HG03039 (cell line): ENCODE measurements at regions not wholly inside any gene's neighbourhood (a gene's known extent, or its start where the extent isn't known, plus 50 kb on each side); places are given as distances from the start of the nearest gene placed in this dataset.

Experiments used
- ATAC-seq: cut with Tn5 transposase; IDR thresholded peaks from one replicate; pipeline ENCODE4 v1.9.1; 2021; ENCODE audit warnings: mild to moderate bottlenecking, moderate library complexity; ENCODE audit not compliant: unreplicated experiment

- ATAC-seq, result no peak
Observed at GRCh38 chr11:76298255-76298654, 82.7 kb downstream of the THAP12 start.

- no peak for ATAC-seq
Observed at GRCh38 chr11:76296731-76297542, 84.0 kb downstream of the THAP12 start.

- peak; percentile 65 for ATAC-seq
Observed at GRCh38 chr11:76293189-76293631, 86.9 kb upstream of the WNT11 start.

- ATAC-seq, result no peak
Observed at GRCh38 chr11:76292583-76293188, 86.4 kb upstream of the WNT11 start.

GRCh38 chr11:76291576-76292526 is 85.5 kb upstream of the WNT11 start:
- no peak for ATAC-seq

- ATAC-seq, result no peak
Observed at GRCh38 chr11:76288166-76288980, 82.1 kb upstream of the WNT11 start.

GRCh38 chr11:76287227-76287626 is 80.9 kb upstream of the WNT11 start:
- ATAC-seq, result no peak

- no peak for ATAC-seq
Observed at GRCh38 chr11:76285397-76286104, 79.2 kb upstream of the WNT11 start.

- ATAC-seq, result no peak
Observed at GRCh38 chr11:76284161-76284560, 77.9 kb upstream of the WNT11 start.

GRCh38 chr11:76282811-76283595 is 76.7 kb upstream of the WNT11 start:
- ATAC-seq, result no peak

GRCh38 chr11:76282172-76282571 is 75.9 kb upstream of the WNT11 start:
- ATAC-seq, result no peak

- ATAC-seq, result no peak
Observed at GRCh38 chr11:76281558-76281906, 75.2 kb upstream of the WNT11 start.

- ATAC-seq, result no peak
Observed at GRCh38 chr11:76280882-76281557, 74.7 kb upstream of the WNT11 start.

GRCh38 chr11:76280151-76280881 is 74.0 kb upstream of the WNT11 start:
- no peak for ATAC-seq

- no peak for ATAC-seq
Observed at GRCh38 chr11:76279646-76280045, 73.3 kb upstream of the WNT11 start.

- no peak for ATAC-seq
Observed at GRCh38 chr11:76279038-76279437, 72.7 kb upstream of the WNT11 start.

- no peak for ATAC-seq
Observed at GRCh38 chr11:76278526-76278925, 72.2 kb upstream of the WNT11 start.
